HCT116 (cell line): ENCODE measurements at regions not wholly inside any gene's neighbourhood (a gene's known extent, or its start where the extent isn't known, plus 50 kb on each side); places are given as distances from the start of the nearest gene placed in this dataset.

Experiments
- ATAC-seq: fragments of 200-7000 bp; cut with Tn5 transposase; 2 replicates; pipeline ENCODE4 v1.9.1; 2020; ENCODE audit warnings: mild to moderate bottlenecking, moderate library complexity
- BruUV-seq: library from RNA; stranded (reverse); fragments of 400-500 nt; replicated peaks from 2 replicates; lab custom pipeline; 2021; lab: Mats Ljungman, UMichigan
- CTCF ChIA-PET: fragments of 300-600 bp; sonication (Branson Sonifier 250); formaldehyde crosslinking; loops from one replicate; lab custom pipeline; 2021; ENCODE audit warnings: antibody characterized with exemption; lab: Charles Lee
- POLR2A ChIA-PET: fragments of 300-600, 350-600 bp; sonication (Branson Sonifier 250); formaldehyde crosslinking; loops from one replicate; lab custom pipeline; 2021; ENCODE audit warnings: antibody characterized with exemption; lab: Charles Lee
- RAD21 ChIA-PET, 2 experiments: fragments of 300-600 bp; sonication (Branson Sonifier 250); formaldehyde crosslinking; loops; one replicate each; lab custom pipeline; 2023; ENCODE audit warnings: low total read pairs in 2 of 2; ENCODE audit not compliant: uncharacterized antibody in 2 of 2, unreplicated experiment in 2 of 2, low non-redundant PET in 1 of 2; lab: Charles Lee
- DNase-seq: peaks from one replicate; pipeline ENCODE4 v3.0.0-alpha.2; 2010; ENCODE audit warnings: low read depth, low spot score
- H2AFZ ChIP-seq: fragments of 200-600 bp; shearing (Covaris generic), sonication (generic); 2 replicates; pipeline ENCODE4 v1.6.1; 2017; ENCODE audit warnings: low read depth, mixed run types, mixed read lengths, antibody characterized with exemption, low read length; ENCODE audit not compliant: poor library complexity, severe bottlenecking
- H3K27ac ChIP-seq: 2 replicates; pipeline ENCODE4 v1.5.1; 2012; ENCODE audit warnings: low read depth, low read length
- H3K27me3 ChIP-seq: fragments of 200-600 bp; sonication (generic); 2 replicates; pipeline ENCODE4 v1.6.1; 2016; ENCODE audit warnings: mixed run types, low read length, mixed read lengths; ENCODE audit not compliant: insufficient read depth
- H3K36me3 ChIP-seq, 2 experiments: fragments of 200-500 bp in 1 of 2; fragments of 200-600 bp in 1 of 2; sonication (Bioruptor generic) in 1 of 2; sonication (generic) in 1 of 2; 2 replicates each; pipeline versions ENCODE4 v1.5.1 to v1.6.1; 2014 to 2016; ENCODE audit warnings: low read length in 2 of 2, inconsistent platforms in 1 of 2, mixed read lengths in 1 of 2, mixed run types in 1 of 2; ENCODE audit not compliant: insufficient read depth in 2 of 2, control insufficient read depth in 1 of 2
- H3K4me1 ChIP-seq, 2 experiments: fragments of 200-600 bp in 1 of 2; sonication (generic) in 1 of 2; 2 replicates each; pipeline versions ENCODE4 v1.5.1 to v1.6.1; 2012 to 2017; ENCODE audit warnings: low read length in 2 of 2, inconsistent platforms in 1 of 2, mild to moderate bottlenecking in 1 of 2, mixed read lengths in 1 of 2, mixed run types in 1 of 2, moderate library complexity in 1 of 2; ENCODE audit not compliant: insufficient read depth in 2 of 2, control insufficient read depth in 1 of 2
- H3K4me2 ChIP-seq: fragments of 200-600 bp; sonication (generic); 2 replicates; pipeline ENCODE4 v1.6.1; 2017; ENCODE audit warnings: mixed run types, low read length, mixed read lengths
- H3K4me3 ChIP-seq, 2 experiments: fragments of 200-600 bp in 1 of 2; sonication (generic) in 1 of 2; replicated peaks in 1 of 2; 2 replicates each; pipeline ENCODE4 v1.5.1; 2011 to 2016; ENCODE audit warnings: low read length in 2 of 2, control low read depth in 1 of 2, low read depth in 1 of 2, mild to moderate bottlenecking in 1 of 2, mixed read lengths in 1 of 2, mixed run types in 1 of 2
- H3K79me2 ChIP-seq: fragments of 200-600 bp; sonication (generic); 2 replicates; pipeline ENCODE4 v1.6.1; 2017; ENCODE audit warnings: mild to moderate bottlenecking, mixed run types, low read length, moderate library complexity, mixed read lengths; ENCODE audit not compliant: insufficient read depth
- H3K9ac ChIP-seq: fragments of 200-600 bp; sonication (generic); 2 replicates; pipeline ENCODE4 v1.6.1; 2016; ENCODE audit warnings: low read length, mixed read lengths
- H3K9me2 ChIP-seq: fragments of 200-600 bp; sonication (generic), shearing (Covaris generic); 2 replicates; pipeline ENCODE4 v1.6.1; 2017; ENCODE audit warnings: mixed run types, mild to moderate bottlenecking, moderate library complexity; ENCODE audit not compliant: insufficient read depth
- H3K9me3 ChIP-seq, 2 experiments: fragments of 200-500 bp in 1 of 2; fragments of 200-600 bp in 1 of 2; sonication (Bioruptor generic) in 1 of 2; sonication (generic) in 1 of 2; 2 replicates each; pipeline ENCODE4 v1.6.1; 2014 to 2017; ENCODE audit warnings: low read length in 2 of 2, mixed read lengths in 2 of 2, inconsistent platforms in 1 of 2, low read depth in 1 of 2, mild to moderate bottlenecking in 1 of 2, mixed run types in 1 of 2, moderate library complexity in 1 of 2; ENCODE audit not compliant: control insufficient read depth in 1 of 2, insufficient read depth in 1 of 2
- H4K20me1 ChIP-seq: fragments of 200-600 bp; sonication (generic), shearing (Covaris generic); 2 replicates; pipeline ENCODE4 v1.6.1; 2017; ENCODE audit warnings: mixed run types, mild to moderate bottlenecking, moderate library complexity; ENCODE audit not compliant: insufficient read depth
- CBX3 ChIP-seq: IDR thresholded peaks from 2 replicates; pipeline ENCODE4 v1.6.1; 2012; ENCODE audit warnings: low read depth
- EGR1 ChIP-seq: IDR thresholded peaks from 2 replicates; pipeline ENCODE4 v1.6.1; 2012; ENCODE audit warnings: low read depth
- ELF1 ChIP-seq: IDR thresholded peaks from 2 replicates; pipeline ENCODE4 v1.6.1; 2012; ENCODE audit warnings: low read depth, borderline replicate concordance
- EZH2 ChIP-seq: fragments of 200-600 bp; sonication (generic); IDR thresholded peaks from 2 replicates; pipeline ENCODE4 v1.6.1; 2017; ENCODE audit warnings: antibody characterized with exemption, mixed run types
- FOSL1 ChIP-seq: IDR thresholded peaks from 2 replicates; pipeline ENCODE4 v1.6.1; 2012; ENCODE audit warnings: low read depth
- JUND ChIP-seq: IDR thresholded peaks from 2 replicates; pipeline ENCODE4 v1.6.1; 2012
- POLR2AphosphoS5 ChIP-seq: IDR thresholded peaks from 2 replicates; pipeline ENCODE4 v1.6.1; 2011; ENCODE audit warnings: mild to moderate bottlenecking, low read depth, low read length, moderate library complexity
- RAD21 ChIP-seq: IDR thresholded peaks from 2 replicates; pipeline ENCODE4 v1.6.1; 2012; ENCODE audit warnings: low read depth, mild to moderate bottlenecking
- SIN3A ChIP-seq: IDR thresholded peaks from 2 replicates; pipeline ENCODE4 v1.6.1; 2012; ENCODE audit warnings: low read depth
- TCF7L2 ChIP-seq: IDR thresholded peaks from 2 replicates; pipeline ENCODE4 v1.7.0; 2011; ENCODE audit warnings: borderline replicate concordance, inconsistent platforms; ENCODE audit not compliant: insufficient read depth, insufficient read length; ENCODE audit errors: extremely low read depth
- ZFX ChIP-seq: fragments of 450-650 bp; IDR thresholded peaks from 2 replicates; pipeline ENCODE4 v1.6.1; 2017
- intact Hi-C: fragments of 100-400 bp; cut with micrococcal nuclease; formaldehyde crosslinking; loops from 2 replicates; pipeline ENCODE4 v1.10.0; 2022
- TF ChIP-seq, protein P1 (sequence below): IDR thresholded peaks from 2 replicates; pipeline ENCODE4 v1.6.1; 2012
- TF ChIP-seq, protein P2 (sequence below): IDR thresholded peaks from 2 replicates; pipeline ENCODE4 v1.6.1; 2011; ENCODE audit warnings: mild to moderate bottlenecking, low read length, moderate library complexity; ENCODE audit not compliant: insufficient replicate concordance; ENCODE audit errors: extremely low read depth
- TF ChIP-seq, protein P3 (sequence below), 3 experiments: fragments of 200-600 bp in 1 of 3; sonication (generic) in 1 of 3; IDR thresholded peaks in 2 of 3; conservative IDR thresholded peaks in 1 of 3; 2 replicates each; pipeline ENCODE4 v1.5.1; 2012 to 2017; ENCODE audit warnings: low read depth in 2 of 3, low read length in 2 of 3, antibody characterized with exemption in 1 of 3, borderline replicate concordance in 1 of 3, control low read depth in 1 of 3, mild to moderate bottlenecking in 1 of 3, mixed read lengths in 1 of 3, mixed run types in 1 of 3, moderate library complexity in 1 of 3; ENCODE audit not compliant: insufficient read depth in 1 of 3

GRCh38 chr3:72346526-72346926 is 501.7 kb downstream of the SHQ1 start:
- DNase-seq (no peak), ATAC-seq (no peak)
- Histone ChIP-seq H3K9ac (no peak overlapping the region), H3K4me3 (no peak overlapping the region), H2AFZ (no peak overlapping the region), H3K36me3 (no peaks in the 10 kb centered on the region), H3K9me3 (no peaks in the 10 kb centered on the region), H3K27me3 (no peaks in the 10 kb centered on the region), H4K20me1 (no peaks in the 10 kb centered on the region), H3K27ac (no peak overlapping the region), H3K79me2 (no peaks in the 10 kb centered on the region), H3K9me2 (no peaks in the 10 kb centered on the region), H3K4me1 (peaks cover 0 to 19% of the 10 kb centered on the region in 2 experiments; a peak in 3 of 4 replicates), H3K4me2 (no peak overlapping the region)
- ChIA-PET RAD21 (no interaction called here), POLR2A (no interaction called here), CTCF (no interaction called here)
- no TSS peak for BruUV-seq
- TF ChIP-seq JUND: no peak
- TF ChIP-seq, protein P1, sequence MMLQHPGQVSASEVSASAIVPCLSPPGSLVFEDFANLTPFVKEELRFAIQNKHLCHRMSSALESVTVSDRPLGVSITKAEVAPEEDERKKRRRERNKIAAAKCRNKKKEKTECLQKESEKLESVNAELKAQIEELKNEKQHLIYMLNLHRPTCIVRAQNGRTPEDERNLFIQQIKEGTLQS: no peak
- TF ChIP-seq SIN3A: no peak
- TF ChIP-seq EGR1: no peak
- no peak for TF ChIP-seq POLR2AphosphoS5
- no peak for TF ChIP-seq FOSL1
- TF ChIP-seq, protein P2, sequence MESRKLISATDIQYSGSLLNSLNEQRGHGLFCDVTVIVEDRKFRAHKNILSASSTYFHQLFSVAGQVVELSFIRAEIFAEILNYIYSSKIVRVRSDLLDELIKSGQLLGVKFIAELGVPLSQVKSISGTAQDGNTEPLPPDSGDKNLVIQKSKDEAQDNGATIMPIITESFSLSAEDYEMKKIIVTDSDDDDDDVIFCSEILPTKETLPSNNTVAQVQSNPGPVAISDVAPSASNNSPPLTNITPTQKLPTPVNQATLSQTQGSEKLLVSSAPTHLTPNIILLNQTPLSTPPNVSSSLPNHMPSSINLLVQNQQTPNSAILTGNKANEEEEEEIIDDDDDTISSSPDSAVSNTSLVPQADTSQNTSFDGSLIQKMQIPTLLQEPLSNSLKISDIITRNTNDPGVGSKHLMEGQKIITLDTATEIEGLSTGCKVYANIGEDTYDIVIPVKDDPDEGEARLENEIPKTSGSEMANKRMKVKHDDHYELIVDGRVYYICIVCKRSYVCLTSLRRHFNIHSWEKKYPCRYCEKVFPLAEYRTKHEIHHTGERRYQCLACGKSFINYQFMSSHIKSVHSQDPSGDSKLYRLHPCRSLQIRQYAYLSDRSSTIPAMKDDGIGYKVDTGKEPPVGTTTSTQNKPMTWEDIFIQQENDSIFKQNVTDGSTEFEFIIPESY: no peak
- TF ChIP-seq RAD21: no peak
- TF ChIP-seq ELF1: no peak
- TF ChIP-seq, protein P3, sequence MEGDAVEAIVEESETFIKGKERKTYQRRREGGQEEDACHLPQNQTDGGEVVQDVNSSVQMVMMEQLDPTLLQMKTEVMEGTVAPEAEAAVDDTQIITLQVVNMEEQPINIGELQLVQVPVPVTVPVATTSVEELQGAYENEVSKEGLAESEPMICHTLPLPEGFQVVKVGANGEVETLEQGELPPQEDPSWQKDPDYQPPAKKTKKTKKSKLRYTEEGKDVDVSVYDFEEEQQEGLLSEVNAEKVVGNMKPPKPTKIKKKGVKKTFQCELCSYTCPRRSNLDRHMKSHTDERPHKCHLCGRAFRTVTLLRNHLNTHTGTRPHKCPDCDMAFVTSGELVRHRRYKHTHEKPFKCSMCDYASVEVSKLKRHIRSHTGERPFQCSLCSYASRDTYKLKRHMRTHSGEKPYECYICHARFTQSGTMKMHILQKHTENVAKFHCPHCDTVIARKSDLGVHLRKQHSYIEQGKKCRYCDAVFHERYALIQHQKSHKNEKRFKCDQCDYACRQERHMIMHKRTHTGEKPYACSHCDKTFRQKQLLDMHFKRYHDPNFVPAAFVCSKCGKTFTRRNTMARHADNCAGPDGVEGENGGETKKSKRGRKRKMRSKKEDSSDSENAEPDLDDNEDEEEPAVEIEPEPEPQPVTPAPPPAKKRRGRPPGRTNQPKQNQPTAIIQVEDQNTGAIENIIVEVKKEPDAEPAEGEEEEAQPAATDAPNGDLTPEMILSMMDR (IDR thresholded peaks at IDR 0.05 in 2 of 3, conservative IDR thresholded peaks at IDR 0.05 in 1 of 3; ENCODE audit: borderline replicate concordance in 1 of 3, insufficient read depth in 1 of 3, low read depth in 2 of 3, low read length in 2 of 3): no peak
- no peak for TF ChIP-seq CBX3
- TF ChIP-seq ZFX: no peak
- TF ChIP-seq TCF7L2: no peak
- no peak for TF ChIP-seq EZH2
- intact Hi-C loops: no loop called here
